ENCODE measurements at regions not wholly inside any gene's neighbourhood (a gene's known extent, or its start where the extent isn't known, plus 50 kb on each side); places are given as distances from the start of the nearest gene placed in this dataset.
A peak's percentile ranks its signal among the peaks of the same experiment; 100 is the strongest.

- no peak for TF ChIP-seq CTCF (IDR thresholded peaks at IDR 0.05; ENCODE audit: insufficient read depth, low read depth, low read length)
- DNase-seq (ENCODE audit: low read depth) = no peak
- H3K4me3 ChIP-seq (ENCODE audit: low read depth, low read length) = no peak overlapping the region
Observed at GRCh38 chr17:14011740-14012405, 57.4 kb upstream of the COX10 start.

- no peak overlapping the region for H3K4me3 ChIP-seq (ENCODE audit: low read depth, low read length)
- DNase-seq (ENCODE audit: low read depth) = no peak
- no peak for TF ChIP-seq CTCF (IDR thresholded peaks at IDR 0.05; ENCODE audit: insufficient read depth, low read depth, low read length)
Observed at GRCh38 chr17:14014657-14015056, 54.6 kb upstream of the COX10 start.

- no peak for DNase-seq (ENCODE audit: low read depth)
- TF ChIP-seq CTCF (IDR thresholded peaks at IDR 0.05; ENCODE audit: insufficient read depth, low read depth, low read length) = no peak
- no peak overlapping the region for H3K4me3 ChIP-seq (ENCODE audit: low read depth, low read length)
Observed at GRCh38 chr17:14015271-14015670, 54.0 kb upstream of the COX10 start.

- H3K4me3 ChIP-seq (ENCODE audit: low read depth, low read length) = no peak overlapping the region
- DNase-seq (ENCODE audit: low read depth) = no peak
- no peak for TF ChIP-seq CTCF (IDR thresholded peaks at IDR 0.05; ENCODE audit: insufficient read depth, low read depth, low read length)
Observed at GRCh38 chr17:14016858-14017257, 52.4 kb upstream of the COX10 start.

- no peak for TF ChIP-seq CTCF (IDR thresholded peaks at IDR 0.05; ENCODE audit: insufficient read depth, low read depth, low read length)
- peak; percentile 82 for DNase-seq (ENCODE audit: low read depth)
- H3K4me3 ChIP-seq (ENCODE audit: low read depth, low read length) = no peak overlapping the region
Observed at GRCh38 chr17:14019186-14019956, 49.9 kb upstream of the COX10 start.

All from fibroblast of villous mesenchyme (primary cell).